AG09309 (cell line): ENCODE measurements at regions not wholly inside any gene's neighbourhood (a gene's known extent, or its start where the extent isn't known, plus 50 kb on each side); places are given as distances from the start of the nearest gene placed in this dataset.

Experiments used
- DNase-seq: peaks from one replicate; pipeline ENCODE4 v3.0.0-alpha.2; 2010; ENCODE audit warnings: low read depth
- H3K4me3 ChIP-seq: 2 replicates; pipeline ENCODE4 v1.5.1; 2011; ENCODE audit warnings: mild to moderate bottlenecking, low read depth, low read length, moderate library complexity; ENCODE audit not compliant: control insufficient read depth
- CTCF ChIP-seq: IDR thresholded peaks from 2 replicates; pipeline ENCODE4 v1.5.1; 2011; ENCODE audit warnings: mild to moderate bottlenecking, low read depth, low read length, inconsistent platforms; ENCODE audit not compliant: insufficient read depth, control insufficient read depth; ENCODE audit errors: missing control alignments

GRCh38 chr20:12054556-12054955, 136.9 kb downstream of the BTBD3 start:
- no peak for DNase-seq
- TF ChIP-seq CTCF, result no peak

GRCh38 chr20:12055161-12055560, 137.5 kb downstream of the BTBD3 start:
- H3K4me3 ChIP-seq, result no peak overlapping the region
- TF ChIP-seq CTCF, result no peak
- no peak for DNase-seq

More at GRCh38 chr20:12054556-12054955, 136.9 kb downstream of the BTBD3 start:
- no peak overlapping the region for H3K4me3 ChIP-seq

- H3K4me3 ChIP-seq, result no peak overlapping the region
- no peak for TF ChIP-seq CTCF
- DNase-seq, result no peak
Measured at GRCh38 chr20:12056839-12057238, 139.1 kb downstream of the BTBD3 start.

- DNase-seq, result no peak
- H3K4me3 ChIP-seq, result no peak overlapping the region
- no peak for TF ChIP-seq CTCF
Measured at GRCh38 chr20:12057778-12058177, 140.1 kb downstream of the BTBD3 start.

- TF ChIP-seq CTCF, result no peak
- DNase-seq, result no peak
- H3K4me3 ChIP-seq, result no peak overlapping the region
Measured at GRCh38 chr20:12058216-12058615, 140.5 kb downstream of the BTBD3 start.

- H3K4me3 ChIP-seq, result no peak overlapping the region
- no peak for DNase-seq
- TF ChIP-seq CTCF, result no peak
Measured at GRCh38 chr20:12061466-12061865, 143.8 kb downstream of the BTBD3 start.

- TF ChIP-seq CTCF, result no peak
- H3K4me3 ChIP-seq, result no peak overlapping the region
- DNase-seq, result no peak
Measured at GRCh38 chr20:12063106-12063684, 145.5 kb downstream of the BTBD3 start.
